ENCODE measurements at regions not wholly inside any gene's neighbourhood (a gene's known extent, or its start where the extent isn't known, plus 50 kb on each side); places are given as distances from the start of the nearest gene placed in this dataset.
"Not testable (repeated sequence)": the region's sequence is repeated elsewhere in the genome, so short reads cannot be mapped to it uniquely, and the experiment has no call there.

DNA sequence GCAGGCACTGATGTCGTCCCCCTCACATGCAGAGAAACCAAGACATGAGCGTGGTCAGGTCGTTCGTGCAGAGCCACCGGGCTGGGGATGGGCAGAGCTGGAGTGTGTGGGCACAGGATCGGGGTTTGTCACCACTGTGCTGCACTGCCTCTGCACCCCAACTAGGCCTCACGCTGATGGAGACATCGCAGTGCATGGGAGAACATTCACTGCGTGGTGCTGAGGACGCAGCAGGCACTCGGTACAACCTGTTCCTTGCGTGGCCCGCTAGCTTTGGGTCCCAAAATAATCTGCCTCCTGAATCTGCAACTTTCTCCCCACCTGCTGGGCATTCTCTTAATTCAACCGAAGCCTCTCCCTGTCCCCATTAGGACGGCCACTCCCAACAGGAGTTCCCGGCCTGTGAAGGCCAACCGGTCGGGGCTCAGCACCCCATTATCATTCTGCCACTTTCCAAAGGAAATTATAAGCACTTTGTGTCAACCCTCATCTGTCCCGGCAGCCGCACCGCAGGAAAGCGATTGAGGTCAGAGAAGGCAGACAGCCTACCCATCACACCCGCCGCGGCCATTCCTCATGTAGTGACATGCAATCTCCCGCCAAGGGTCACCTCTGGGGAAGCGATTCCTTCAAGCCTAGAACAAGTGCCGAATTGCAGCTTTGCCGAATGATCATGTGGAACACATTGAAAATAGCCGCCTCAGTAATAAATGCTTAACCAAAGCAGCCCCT is 490.4 kb downstream of the MN1 start:
- ChIA-PET CTCF (no interaction called here), POLR2A (no interaction called here)

GRCh38 chr22:27311698-27312550 is 489.6 kb downstream of the MN1 start:
- POLR2A ChIA-PET, result no interaction called here
- CTCF ChIA-PET, result no interaction called here

- CTCF ChIA-PET, result no interaction called here
- POLR2A ChIA-PET, result no interaction called here
Measured at GRCh38 chr22:27312565-27312964, 489.0 kb downstream of the MN1 start.

DNA sequence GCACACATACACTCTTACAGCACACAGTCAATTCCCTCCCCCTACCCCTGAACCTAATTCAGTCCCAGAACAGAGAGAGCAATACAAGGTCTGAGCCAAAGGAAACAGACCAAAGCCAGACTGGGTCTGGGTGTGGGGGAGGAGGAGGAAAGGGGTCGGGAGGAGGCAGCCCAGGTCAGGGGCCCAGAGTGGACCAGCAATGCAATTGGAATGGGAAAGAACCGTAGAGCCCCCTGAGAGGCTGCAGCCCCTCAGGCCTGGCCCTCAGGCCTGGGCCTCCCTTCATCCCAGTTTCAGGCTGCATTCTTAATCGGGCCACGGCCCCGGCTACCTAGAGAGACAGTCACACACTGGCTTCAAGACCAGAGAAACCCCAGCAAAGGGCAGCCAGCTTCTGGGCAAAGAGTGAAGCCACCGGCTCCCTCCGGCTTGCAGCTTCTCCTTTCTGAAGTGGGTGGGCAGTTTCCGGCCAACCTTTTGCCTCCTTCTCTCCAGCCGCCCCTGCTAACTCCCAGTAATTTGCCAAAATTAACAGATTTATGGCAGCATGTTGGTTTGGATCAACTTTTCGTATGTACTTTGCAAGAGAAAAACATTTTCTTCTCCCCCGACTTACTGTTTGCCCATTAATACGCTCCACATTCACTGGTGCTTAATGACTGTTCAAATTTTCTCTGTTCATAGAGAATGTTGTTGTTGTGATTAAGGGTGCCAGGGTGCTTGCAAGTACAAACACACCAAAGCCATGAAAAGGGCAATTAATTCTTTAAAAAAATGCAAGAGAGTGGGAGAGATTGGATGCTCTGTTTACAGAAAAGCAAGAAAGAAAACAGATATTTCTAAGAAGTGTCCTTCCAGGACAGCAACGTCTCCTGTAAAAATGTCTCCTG is 488.3 kb downstream of the MN1 start:
- ChIA-PET POLR2A (no interaction called here), CTCF (no interaction called here)

GRCh38 chr22:27314276-27314807 is 487.2 kb downstream of the MN1 start:
- ChIA-PET POLR2A (no interaction called here), CTCF (no interaction called here)

DNA sequence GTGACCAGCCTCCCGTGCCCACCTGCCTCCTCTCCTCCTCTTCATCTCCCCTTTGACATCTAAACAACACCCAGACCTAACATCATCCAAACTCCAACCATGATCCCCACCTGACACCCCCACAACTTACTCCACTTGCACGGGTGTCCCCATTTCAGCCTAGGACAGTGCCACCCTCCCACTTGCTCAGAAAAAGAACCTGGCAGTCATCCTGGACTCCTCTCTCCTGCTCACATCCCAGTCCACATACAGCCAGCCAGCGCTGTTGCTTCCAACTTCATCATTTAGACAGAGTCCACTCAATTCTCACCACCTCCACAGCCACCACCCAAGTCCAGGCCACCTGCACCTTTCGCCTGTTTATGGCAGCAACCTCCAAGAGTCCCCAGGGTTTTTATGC is 485.7 kb downstream of the MN1 start:
- ChIA-PET POLR2A (no interaction called here), CTCF (no interaction called here)

DNA sequence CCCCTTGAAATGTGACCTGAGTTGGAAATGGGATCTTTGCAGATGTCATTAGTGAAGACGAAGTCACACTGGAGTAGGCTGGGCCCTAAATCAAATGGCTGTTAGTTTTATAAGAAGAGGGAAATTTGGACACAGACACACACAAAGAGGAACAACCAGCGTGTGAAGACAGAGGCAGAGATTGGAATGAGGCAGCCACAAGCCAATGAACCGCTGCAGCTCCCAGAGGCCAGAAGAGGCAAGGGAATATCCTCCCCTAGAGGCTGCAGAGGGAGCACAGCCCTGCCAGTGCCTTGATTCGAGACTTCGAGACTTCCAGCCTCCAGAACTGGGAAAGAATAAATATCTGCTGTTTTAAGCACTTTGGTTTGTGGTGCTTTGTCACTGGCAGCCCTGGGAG is 484.5 kb downstream of the MN1 start:
- POLR2A ChIA-PET, result no interaction called here
- CTCF ChIA-PET, result no interaction called here

DNA sequence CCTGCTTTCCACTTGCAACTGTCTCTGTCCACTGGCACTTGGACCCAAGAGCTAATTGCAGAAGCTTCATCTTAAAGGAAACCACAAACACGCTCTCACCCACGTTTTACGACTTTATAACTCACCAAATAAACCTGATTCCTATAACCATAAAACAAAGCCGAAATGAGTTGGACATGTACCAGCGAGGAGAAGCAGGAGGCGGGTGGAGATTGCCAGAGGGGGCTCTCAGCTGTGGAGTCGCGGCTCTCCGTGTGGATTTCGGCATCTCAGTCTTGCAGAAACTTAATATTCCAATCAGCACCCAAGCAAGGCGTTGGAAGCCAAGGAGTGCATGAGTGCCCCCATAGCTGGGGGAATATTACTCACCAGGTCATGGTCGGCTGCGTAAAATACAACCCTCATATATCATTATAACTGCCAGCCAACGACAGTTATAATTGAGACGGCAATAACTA is 483.6 kb downstream of the MN1 start:
- POLR2A ChIA-PET, result no interaction called here
- CTCF ChIA-PET, result no interaction called here

DNA sequence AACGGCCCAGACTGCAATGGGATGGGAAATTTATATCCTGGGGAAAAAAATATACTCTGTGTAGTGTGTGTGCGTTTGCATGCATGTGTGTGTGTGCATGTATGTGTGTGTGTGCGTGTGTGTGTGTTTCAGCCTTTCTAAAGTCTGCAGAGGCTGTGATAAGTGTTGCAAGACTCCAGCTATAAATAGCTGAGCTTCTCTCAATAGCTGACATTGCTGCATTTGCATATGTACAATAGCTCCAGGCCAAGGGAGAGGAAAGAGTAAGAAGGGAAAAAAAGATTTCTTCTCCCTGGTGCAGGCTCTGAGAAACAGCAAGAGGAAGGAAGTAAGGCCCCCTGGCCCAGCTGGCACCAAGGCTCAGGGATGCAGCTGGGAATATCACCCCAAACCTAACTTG is 483.0 kb downstream of the MN1 start:
- POLR2A ChIA-PET, result no interaction called here
- CTCF ChIA-PET, result no interaction called here

DNA sequence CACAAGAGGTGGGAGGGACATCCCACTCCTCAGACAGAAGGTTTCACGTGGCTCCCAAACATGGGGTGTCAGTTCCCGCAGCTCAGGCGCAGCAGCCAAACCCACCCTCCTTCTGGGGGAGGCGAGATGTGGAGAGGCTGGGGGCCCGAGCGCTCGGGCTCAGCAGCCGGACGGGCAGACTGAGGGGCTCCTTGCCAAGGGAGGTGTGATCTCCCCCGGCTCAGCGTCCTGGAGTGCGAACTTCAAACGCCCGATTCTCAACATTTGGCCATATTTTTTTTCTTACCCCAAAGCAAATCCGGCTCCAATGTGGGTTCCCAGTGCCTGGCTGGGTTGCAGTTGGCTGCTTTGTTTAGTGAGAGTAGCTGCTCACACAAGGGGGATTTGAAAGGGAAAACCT is 477.9 kb downstream of the MN1 start:
- CTCF ChIA-PET, result no interaction called here

GRCh38 chr22:27324908-27325307 is 476.6 kb downstream of the MN1 start:
- CTCF ChIA-PET, POLR2A ChIA-PET: not testable (repeated sequence)

More for the DNA sequence above, 477.9 kb downstream of the MN1 start:
- POLR2A ChIA-PET, result no interaction called here

GRCh38 chr22:27327497-27327896 is 474.1 kb downstream of the MN1 start:
- POLR2A ChIA-PET, result no interaction called here

DNA sequence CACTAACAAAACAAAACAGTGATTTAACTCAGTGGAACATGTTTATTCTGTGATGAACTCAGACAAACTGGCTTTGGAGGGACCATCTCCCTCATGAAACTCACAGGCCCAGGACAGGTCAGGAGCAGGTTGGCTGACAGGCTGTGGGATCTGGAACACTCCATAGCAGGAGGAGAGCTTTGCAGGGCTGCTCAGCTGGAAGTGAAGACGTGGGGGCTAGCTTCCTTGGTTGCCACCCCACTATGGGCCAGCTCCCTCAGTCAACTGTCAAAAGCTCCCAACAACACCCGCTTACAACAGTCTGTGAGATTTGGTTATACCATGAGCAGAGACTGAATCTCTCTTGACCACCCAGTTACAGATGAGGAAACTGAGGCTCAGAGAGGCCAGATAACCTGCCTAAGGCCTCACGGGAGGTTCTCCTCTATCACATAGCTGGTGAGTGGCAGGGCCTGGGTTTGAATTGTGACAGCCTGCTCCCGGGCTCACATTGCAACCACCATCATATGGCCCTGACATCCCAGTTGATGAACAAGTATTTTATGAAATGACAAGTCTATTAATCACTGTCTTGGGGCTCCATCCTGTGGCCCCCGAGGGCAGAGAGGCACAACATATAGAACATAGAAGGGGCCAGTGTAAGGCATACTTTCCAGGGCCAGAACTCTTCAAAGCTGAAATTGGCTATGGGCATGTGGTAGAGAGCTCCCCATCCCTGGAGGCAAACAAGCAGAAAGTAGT is 473.4 kb downstream of the MN1 start:
- CTCF ChIA-PET, result no interaction called here
- POLR2A ChIA-PET, result no interaction called here

More at GRCh38 chr22:27327497-27327896, 474.1 kb downstream of the MN1 start:
- CTCF ChIA-PET, result no interaction called here

DNA sequence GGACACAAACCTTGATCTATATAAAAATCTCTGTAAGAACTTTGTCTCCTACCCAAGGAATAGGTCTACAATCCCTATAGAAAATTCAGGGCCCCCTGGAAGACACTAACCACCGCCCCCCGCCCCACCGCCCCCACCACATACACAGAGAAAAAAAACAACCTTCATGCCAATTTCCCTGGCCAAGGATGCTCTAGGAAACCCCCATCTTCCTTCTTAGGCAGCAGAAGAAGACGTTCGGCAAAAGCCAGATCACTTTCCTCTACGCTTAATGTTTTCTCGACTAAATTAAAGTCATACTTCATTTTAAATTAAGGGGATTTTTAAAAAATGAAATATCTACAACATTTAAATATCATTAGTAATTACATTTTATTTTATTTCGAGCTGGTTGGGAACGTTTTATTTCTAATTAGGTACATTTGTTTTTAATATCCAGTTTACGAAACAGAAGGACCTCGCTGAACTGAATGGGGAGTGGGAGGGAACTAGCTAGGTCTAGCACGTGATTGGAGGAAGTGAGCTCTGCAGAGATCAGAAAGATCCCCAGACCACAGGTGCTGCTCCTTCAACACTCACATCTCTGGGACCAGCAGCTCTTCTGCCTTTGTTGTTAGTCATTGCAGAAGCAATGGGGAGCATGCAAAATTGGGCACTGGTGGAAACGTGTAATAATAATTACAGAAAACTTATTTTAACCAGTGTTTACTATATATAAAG is 472.3 kb downstream of the MN1 start:
- ChIA-PET CTCF (no interaction called here), POLR2A (no interaction called here)

DNA sequence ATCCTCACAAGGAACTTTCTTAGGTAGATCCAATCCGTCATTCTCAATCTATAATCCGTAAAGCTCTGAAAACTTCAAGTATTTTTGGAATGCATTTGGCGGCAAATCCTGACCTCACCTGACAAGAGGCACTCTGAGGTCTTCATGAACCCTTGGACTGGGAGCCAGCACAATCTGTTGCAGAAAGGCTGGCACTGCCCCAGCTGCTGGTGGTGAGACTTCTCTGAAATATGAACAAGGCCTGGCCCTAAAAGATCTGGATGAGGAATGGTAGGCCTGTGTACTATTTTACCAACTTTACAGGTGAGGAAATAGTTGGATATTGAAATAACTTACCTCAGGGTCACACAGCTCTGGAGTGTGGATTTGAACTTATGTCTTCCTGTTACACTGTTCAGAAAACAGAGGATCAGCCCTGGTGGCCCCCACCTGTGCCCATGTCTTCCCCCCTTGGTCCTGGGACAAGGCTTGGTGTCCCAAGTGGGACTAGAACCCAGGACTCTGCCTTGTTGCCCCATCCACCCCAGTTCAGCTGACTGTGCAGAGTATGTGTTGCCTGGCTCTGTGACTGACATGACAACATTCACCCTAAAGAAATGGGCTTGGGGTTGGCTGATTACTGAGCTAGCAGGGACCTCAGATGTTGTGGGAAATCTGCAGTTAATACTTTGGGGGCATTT is 471.4 kb downstream of the MN1 start:
- CTCF ChIA-PET, result no interaction called here
- POLR2A ChIA-PET, result no interaction called here

DNA sequence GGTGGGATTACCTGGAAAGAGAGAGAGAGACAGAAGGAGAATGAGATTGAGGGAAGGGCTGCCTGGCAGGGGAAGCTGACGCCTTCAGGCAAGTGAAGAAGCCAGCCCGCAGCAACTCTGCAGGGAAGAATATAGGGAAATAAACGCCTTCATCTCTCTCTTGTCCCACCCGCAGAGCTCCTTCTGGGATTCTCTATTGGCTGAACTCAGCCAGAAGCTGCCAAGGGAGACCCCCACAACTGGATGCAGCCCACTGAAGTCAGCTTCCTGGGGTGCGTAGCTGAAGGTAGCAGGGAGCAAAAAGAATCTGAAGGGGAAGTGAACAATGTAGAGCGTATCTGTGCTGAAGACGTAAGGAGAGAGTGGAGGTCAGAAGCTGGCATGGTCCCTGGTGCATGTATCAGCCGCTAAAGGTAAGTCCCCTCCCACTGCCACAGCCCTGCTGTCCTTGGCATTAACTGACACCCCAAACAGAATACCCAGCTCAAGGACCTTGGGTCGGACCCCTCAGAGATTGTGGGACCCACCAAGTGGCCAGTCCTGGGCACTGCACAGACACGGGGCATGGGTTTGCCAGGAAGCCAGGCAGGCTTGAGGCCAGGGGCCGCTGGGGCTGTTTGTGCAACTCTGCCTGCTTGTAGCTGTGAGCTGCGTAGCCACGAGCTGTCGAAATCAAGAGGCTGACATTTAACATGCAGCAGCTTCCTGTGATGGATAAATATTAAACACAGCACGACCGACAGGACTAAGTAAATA is 469.9 kb downstream of the MN1 start:
- ChIA-PET POLR2A (no interaction called here), CTCF (no interaction called here)

DNA sequence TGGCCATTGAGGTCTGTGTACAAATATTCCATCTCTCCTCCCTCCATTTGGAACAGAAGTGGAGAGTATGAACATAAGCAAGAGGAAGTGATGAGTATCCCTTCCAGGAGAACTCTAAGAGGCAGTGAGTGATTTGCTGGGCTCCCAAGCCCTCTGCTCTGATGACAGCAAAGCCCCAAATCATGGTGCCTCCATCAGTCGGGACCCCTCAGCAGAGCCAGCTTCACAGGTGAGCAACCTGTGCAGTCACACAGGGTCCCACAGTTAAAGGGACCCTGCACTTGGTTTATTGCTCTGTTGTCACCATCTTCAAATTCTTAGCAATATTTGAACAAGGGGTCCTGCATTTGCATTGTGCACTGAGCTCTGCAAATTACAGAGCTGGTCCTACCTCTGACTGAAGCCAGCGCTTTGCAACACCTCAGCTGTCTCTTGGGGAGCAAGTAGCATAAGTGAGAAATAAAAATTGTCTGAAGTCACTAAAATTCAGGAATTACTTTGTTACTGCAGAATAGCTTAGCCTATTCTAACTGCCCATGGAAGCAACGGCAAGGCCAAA is 466.4 kb downstream of the MN1 start:
- CTCF ChIA-PET, result no interaction called here
- POLR2A ChIA-PET, result no interaction called here

Measured in activated CD8-positive, alpha-beta memory T cell treated with anti-CD3 and anti-CD28 coated beads for 36 hours (primary cell).